Endothelial cell of umbilical vein (primary cell): ENCODE measurements at regions not wholly inside any gene's neighbourhood (a gene's known extent, or its start where the extent isn't known, plus 50 kb on each side); places are given as distances from the start of the nearest gene placed in this dataset.

Source experiments
- BruUV-seq: library from RNA; stranded (reverse); fragments of 400-500 nt; replicated peaks from 2 replicates; lab custom pipeline; 2021; lab: Mats Ljungman, UMichigan
- CTCF ChIA-PET: fragments of 300-600, 350-600 bp; sonication (Branson Sonifier 250); formaldehyde crosslinking; loops from one replicate; lab custom pipeline; 2021; ENCODE audit warnings: antibody characterized with exemption, inconsistent platforms; lab: Charles Lee
- POLR2A ChIA-PET: fragments of 300-600, 350-600 bp; sonication (Branson Sonifier 250); formaldehyde crosslinking; loops from one replicate; lab custom pipeline; 2021; ENCODE audit warnings: antibody characterized with exemption, inconsistent platforms; lab: Charles Lee
- DNase-seq: peaks from one replicate; pipeline ENCODE4 v3.0.0-alpha.2; 2011; ENCODE audit warnings: low read depth, low spot score
- FAIRE-seq: peaks from 2 replicates; lab custom pipeline; 2011; peaks lifted over from hg19 to GRCh38; lab: Jason Lieb, UNC
- H2AFZ ChIP-seq: 2 replicates; pipeline ENCODE4 v1.6.0; 2012; ENCODE audit warnings: low read depth, low read length, control low read depth, inconsistent platforms
- H3K27ac ChIP-seq: 2 replicates; pipeline ENCODE4 v1.5.1; 2011; ENCODE audit warnings: low read depth, mild to moderate bottlenecking, control low read depth, low read length, moderate library complexity; ENCODE audit not compliant: insufficient read depth
- H3K27me3 ChIP-seq, 2 experiments: 2 replicates each; pipeline versions ENCODE4 v1.6.0 to v1.6.1; 2011; ENCODE audit warnings: low read length in 2 of 2, mixed read lengths in 1 of 2; ENCODE audit not compliant: control insufficient read depth in 2 of 2, insufficient read depth in 2 of 2
- H3K36me3 ChIP-seq, 2 experiments: 2 replicates in 1 of 2; 3 replicates in 1 of 2; pipeline ENCODE4 v1.5.1; 2011; ENCODE audit warnings: low read length in 2 of 2, mild to moderate bottlenecking in 1 of 2, moderate library complexity in 1 of 2; ENCODE audit not compliant: control insufficient read depth in 2 of 2, insufficient read depth in 2 of 2; ENCODE audit errors: extremely low read depth in 1 of 2
- H3K4me1 ChIP-seq: 3 replicates; pipeline ENCODE4 v1.5.1; 2011; ENCODE audit warnings: mild to moderate bottlenecking, low read length; ENCODE audit not compliant: control insufficient read depth, insufficient read depth; ENCODE audit errors: extremely low read depth
- H3K4me2 ChIP-seq: 2 replicates; pipeline ENCODE4 v1.6.1; 2011; ENCODE audit warnings: low read length, control low read depth, mixed read lengths; ENCODE audit not compliant: insufficient read depth
- H3K4me3 ChIP-seq, 3 experiments: fragments of 200-600 bp in 1 of 3; sonication (generic), shearing (Covaris generic) in 1 of 3; replicated peaks in 1 of 3; 2 replicates each; pipeline ENCODE4 v1.5.1; 2011 to 2016; ENCODE audit warnings: control low read depth in 3 of 3, low read length in 3 of 3, mild to moderate bottlenecking in 2 of 3, inconsistent platforms in 1 of 3, low read depth in 1 of 3, moderate library complexity in 1 of 3; ENCODE audit not compliant: insufficient read depth in 1 of 3
- H3K79me2 ChIP-seq: 2 replicates; pipeline ENCODE4 v1.6.0; 2012; ENCODE audit warnings: low read length, inconsistent platforms; ENCODE audit not compliant: control insufficient read depth, insufficient read depth
- H3K9ac ChIP-seq: replicated peaks from 2 replicates; pipeline ENCODE3; 2011; ENCODE audit warnings: low read length, control low read depth; ENCODE audit not compliant: insufficient read depth; ENCODE audit errors: extremely low read depth
- H3K9me1 ChIP-seq: replicated peaks from 3 replicates; pipeline ENCODE4 v1.6.0; 2011; ENCODE audit warnings: mild to moderate bottlenecking, low read length; ENCODE audit not compliant: control insufficient read depth, insufficient read depth; ENCODE audit errors: extremely low read depth
- H3K9me3 ChIP-seq: replicated peaks from 2 replicates; pipeline ENCODE4 v1.5.1; 2012; ENCODE audit warnings: low read length, inconsistent platforms; ENCODE audit not compliant: control insufficient read depth, insufficient read depth
- H4K20me1 ChIP-seq: replicated peaks from 2 replicates; pipeline ENCODE3; 2011; ENCODE audit warnings: mild to moderate bottlenecking, low read length; ENCODE audit not compliant: control insufficient read depth, insufficient read depth; ENCODE audit errors: extremely low read depth
- CTCF ChIP-seq, 2 donors: IDR thresholded peaks; 1 replicate in 1 of 2; 2 replicates in 1 of 2; pipeline ENCODE4 v1.5.1; 2011; ENCODE audit warnings: low read length in 2 of 2, mild to moderate bottlenecking in 2 of 2, moderate library complexity in 2 of 2, control low read depth in 1 of 2, inconsistent platforms in 1 of 2, low read depth in 1 of 2; ENCODE audit not compliant: insufficient read depth in 1 of 2; ENCODE audit errors: extremely low read depth in 1 of 2
- EZH2 ChIP-seq: IDR thresholded peaks from 2 replicates; pipeline ENCODE4 v1.6.1; 2012; ENCODE audit warnings: borderline replicate concordance, low read depth, mild to moderate bottlenecking, moderate library complexity, low read length, inconsistent platforms; ENCODE audit not compliant: severe bottlenecking
- FOS ChIP-seq: IDR thresholded peaks from 2 replicates; pipeline ENCODE4 v1.6.1; 2011; ENCODE audit warnings: mild to moderate bottlenecking, low read length, moderate library complexity, borderline replicate concordance; ENCODE audit not compliant: insufficient read depth
- GATA2 ChIP-seq: IDR thresholded peaks from 2 replicates; pipeline ENCODE4 v1.7.0; 2011; ENCODE audit warnings: low read depth, mild to moderate bottlenecking, moderate library complexity, mixed read lengths, low read length; ENCODE audit not compliant: insufficient read length, insufficient read depth
- JUN ChIP-seq: IDR thresholded peaks from 2 replicates; pipeline ENCODE4 v1.6.1; 2011; ENCODE audit warnings: borderline replicate concordance, low read depth; ENCODE audit not compliant: insufficient read length, insufficient read depth
- MAX ChIP-seq: IDR thresholded peaks from 2 replicates; pipeline ENCODE4 v1.6.1; 2011; ENCODE audit not compliant: insufficient read depth, insufficient read length
- MYC ChIP-seq: IDR thresholded peaks from one replicate; pipeline ENCODE4 v1.6.1; 2011; ENCODE audit warnings: mild to moderate bottlenecking, low read depth, low read length
- POLR2A ChIP-seq: IDR thresholded peaks from 2 replicates; pipeline ENCODE4 v1.6.1; 2012; ENCODE audit warnings: low read depth, mild to moderate bottlenecking, control low read depth, low read length
- POLR2AphosphoS5 ChIP-seq: IDR thresholded peaks from 2 replicates; pipeline ENCODE4 v1.6.1; 2012; ENCODE audit warnings: low read depth, mild to moderate bottlenecking, control low read depth, low read length, moderate library complexity; ENCODE audit not compliant: insufficient read depth
- dilution Hi-C: fragments of 300-500 bp; cut with MboI; formaldehyde crosslinking; loops from one replicate; pipeline ENCODE4 v1.15.0; 2019; ENCODE audit warnings: low sequenced_read_pairs; ENCODE audit not compliant: extremely low pct_ligation_motif_present
- intact Hi-C: fragments of 100-400 bp; cut with micrococcal nuclease; formaldehyde crosslinking; loops from one replicate; pipeline ENCODE4 v1.10.0; 2022

- H3K9me3 ChIP-seq = no peaks in the 10 kb centered on the region
- intact Hi-C loops = no loop called here
- no peaks in the 10 kb centered on the region for H4K20me1 ChIP-seq
- H3K4me1 ChIP-seq = no peaks in the 10 kb centered on the region
- FAIRE-seq = no peak
- H3K9ac ChIP-seq = no peak overlapping the region
- no peak overlapping the region for H2AFZ ChIP-seq
- no peak overlapping the region for H3K4me2 ChIP-seq
- H3K36me3 ChIP-seq = no peaks in the 10 kb centered on the region
- ChIA-PET POLR2A (no interaction called here), CTCF (no interaction called here)
- DNase-seq = no peak
- no peak for TF ChIP-seq JUN
- no peak for TF ChIP-seq CTCF (IDR thresholded peaks at IDR 0.05; ENCODE audit: extremely low read depth in 1 of 2, insufficient read depth in 1 of 2, low read depth in 1 of 2, low read length in 2 of 2)
- TF ChIP-seq EZH2 = no peak
- no peak for TF ChIP-seq POLR2AphosphoS5
- TF ChIP-seq MAX = no peak
- no peak for TF ChIP-seq MYC
- no peak for TF ChIP-seq FOS
- TF ChIP-seq POLR2A = no peak
- no peak for TF ChIP-seq GATA2
- H3K4me3 ChIP-seq = no peak overlapping the region
- no peaks in the 10 kb centered on the region for H3K27me3 ChIP-seq
- H3K9me1 ChIP-seq = no peaks in the 10 kb centered on the region
- dilution Hi-C loops = no loop called here
- no peaks in the 10 kb centered on the region for H3K79me2 ChIP-seq
- BruUV-seq = no TSS peak
- no peak overlapping the region for H3K27ac ChIP-seq
Measured at GRCh38 chr7:124550036-124550435, 215.6 kb downstream of the GPR37 start.
